ENCODE measurements at regions not wholly inside any gene's neighbourhood (a gene's known extent, or its start where the extent isn't known, plus 50 kb on each side); places are given as distances from the start of the nearest gene placed in this dataset.
A peak's percentile ranks its signal among the peaks of the same experiment; 100 is the strongest.

GRCh38 chr10:52703898-52704297 is 68.7 kb downstream of the MBL2 start:
- DNase-seq (peak in 1 of 5 donors; percentile 13), FAIRE-seq (no peak)
- TF ChIP-seq, protein P1, sequence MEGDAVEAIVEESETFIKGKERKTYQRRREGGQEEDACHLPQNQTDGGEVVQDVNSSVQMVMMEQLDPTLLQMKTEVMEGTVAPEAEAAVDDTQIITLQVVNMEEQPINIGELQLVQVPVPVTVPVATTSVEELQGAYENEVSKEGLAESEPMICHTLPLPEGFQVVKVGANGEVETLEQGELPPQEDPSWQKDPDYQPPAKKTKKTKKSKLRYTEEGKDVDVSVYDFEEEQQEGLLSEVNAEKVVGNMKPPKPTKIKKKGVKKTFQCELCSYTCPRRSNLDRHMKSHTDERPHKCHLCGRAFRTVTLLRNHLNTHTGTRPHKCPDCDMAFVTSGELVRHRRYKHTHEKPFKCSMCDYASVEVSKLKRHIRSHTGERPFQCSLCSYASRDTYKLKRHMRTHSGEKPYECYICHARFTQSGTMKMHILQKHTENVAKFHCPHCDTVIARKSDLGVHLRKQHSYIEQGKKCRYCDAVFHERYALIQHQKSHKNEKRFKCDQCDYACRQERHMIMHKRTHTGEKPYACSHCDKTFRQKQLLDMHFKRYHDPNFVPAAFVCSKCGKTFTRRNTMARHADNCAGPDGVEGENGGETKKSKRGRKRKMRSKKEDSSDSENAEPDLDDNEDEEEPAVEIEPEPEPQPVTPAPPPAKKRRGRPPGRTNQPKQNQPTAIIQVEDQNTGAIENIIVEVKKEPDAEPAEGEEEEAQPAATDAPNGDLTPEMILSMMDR (IDR thresholded peaks at IDR 0.05; ENCODE audit: borderline replicate concordance, extremely low read depth, insufficient read depth), result no peak
- Histone ChIP-seq H3K9ac (ENCODE audit: low read length in 3 of 3) (no peak overlapping the region), H3K36me3 (ENCODE audit: control insufficient read depth in 2 of 3, insufficient read depth in 3 of 3, low read length in 3 of 3) (no peaks in the 10 kb centered on the region), H3K27ac (ENCODE audit: low read depth in 2 of 2, low read length in 2 of 2) (no peak overlapping the region), H3K27me3 (ENCODE audit: control insufficient read depth, insufficient read depth, low read length) (no peaks in the 10 kb centered on the region), H3K9me3 (ENCODE audit: control insufficient read depth in 2 of 3, insufficient read depth in 1 of 3, low read length in 3 of 3) (no peaks in the 10 kb centered on the region), H3K4me3 (ENCODE audit: low read length in 3 of 3) (no peak overlapping the region), H3K4me1 (ENCODE audit: control insufficient read depth in 2 of 3, insufficient read depth in 2 of 3, low read depth in 1 of 3, low read length in 3 of 3) (no peaks in the 10 kb centered on the region)
- intact Hi-C loops (cut with DNase I), result no loop called here

GRCh38 chr10:52706332-52707070 is 66.1 kb downstream of the MBL2 start:
- FAIRE-seq (no peak), DNase-seq (no peak)
- Histone ChIP-seq H3K9me3 (ENCODE audit: control insufficient read depth in 2 of 3, insufficient read depth in 1 of 3, low read length in 3 of 3) (no peaks in the 10 kb centered on the region), H3K27me3 (ENCODE audit: control insufficient read depth, insufficient read depth, low read length) (no peaks in the 10 kb centered on the region), H3K36me3 (ENCODE audit: control insufficient read depth in 2 of 3, insufficient read depth in 3 of 3, low read length in 3 of 3) (no peaks in the 10 kb centered on the region), H3K4me1 (ENCODE audit: control insufficient read depth in 2 of 3, insufficient read depth in 2 of 3, low read depth in 1 of 3, low read length in 3 of 3) (no peaks in the 10 kb centered on the region), H3K27ac (ENCODE audit: low read depth in 2 of 2, low read length in 2 of 2) (no peak overlapping the region), H3K4me3 (ENCODE audit: low read length in 3 of 3) (no peak overlapping the region), H3K9ac (ENCODE audit: low read length in 3 of 3) (no peak overlapping the region)
- intact Hi-C loops (cut with DNase I), result no loop called here
- TF ChIP-seq, protein P1 (IDR thresholded peaks at IDR 0.05; ENCODE audit: borderline replicate concordance, extremely low read depth, insufficient read depth), result no peak
